NCI-H1105 treated with DMSO at 0.1 percent for 48 hours (cell line): ENCODE measurements at regions not wholly inside any gene's neighbourhood (a gene's known extent, or its start where the extent isn't known, plus 50 kb on each side); places are given as distances from the start of the nearest gene placed in this dataset.
"Not testable (repeated sequence)": the region's sequence is repeated elsewhere in the genome, so short reads cannot be mapped to it uniquely, and the experiment has no call there.

Experiments used
- DNase-seq: peaks from one replicate; lab custom pipeline; 2025; lab: John Stamatoyannopoulos, UW

- DNase-seq, result no peak
Measured at GRCh38 chr17:82998637-82999036, 80.8 kb upstream of the METRNL start.

DNA sequence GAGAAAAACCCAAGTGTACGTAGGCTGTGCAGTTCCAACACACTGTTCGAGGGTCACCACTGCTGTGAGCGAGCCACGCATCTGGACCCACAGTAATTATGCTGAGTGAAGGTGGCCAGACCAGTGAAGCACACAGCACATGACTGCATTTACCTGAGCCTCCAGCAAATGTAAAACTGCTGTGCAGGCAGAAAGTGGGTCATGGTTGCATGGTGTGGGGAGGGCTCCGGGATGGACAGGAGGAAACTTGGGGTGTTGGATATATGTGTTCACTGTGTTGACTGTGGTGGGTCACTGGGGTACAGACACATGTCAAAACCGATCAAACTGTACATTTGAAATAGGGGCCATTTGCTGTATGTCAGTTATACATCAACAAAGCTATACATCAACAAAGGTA lies 78.7 kb upstream of the METRNL start:
- no peak for DNase-seq

- no peak for DNase-seq
Measured at GRCh38 chr17:83002118-83002805, 77.1 kb upstream of the METRNL start.

DNA sequence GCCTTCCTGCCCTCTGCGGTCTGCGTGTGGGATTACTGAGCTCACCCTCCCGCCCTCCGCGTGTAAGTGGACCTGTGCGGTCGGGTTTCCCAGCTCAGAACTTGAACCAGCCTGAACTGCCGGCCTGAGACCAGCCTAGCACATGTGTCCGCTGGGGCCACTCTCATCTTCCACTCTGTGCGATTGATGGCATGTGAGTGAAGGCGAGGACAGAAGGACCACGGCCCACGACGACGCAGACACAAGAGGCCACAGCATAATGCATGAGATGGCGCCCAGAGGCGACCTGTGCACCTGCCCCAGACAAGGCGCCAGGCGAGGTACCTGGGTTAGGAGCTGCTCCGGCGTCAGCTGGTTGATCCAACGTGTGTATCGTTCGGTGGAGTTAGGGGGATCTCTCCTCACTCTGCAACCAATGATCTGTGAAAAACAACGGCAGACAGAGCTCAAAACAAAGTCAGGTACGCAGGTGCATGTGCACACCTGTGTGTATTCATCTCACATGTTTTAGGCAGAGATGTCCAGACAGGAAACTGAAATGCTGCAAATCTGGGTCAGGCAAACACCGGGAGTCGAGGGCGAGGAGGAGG lies 74.5 kb upstream of the METRNL start:
- no peak for DNase-seq

DNA sequence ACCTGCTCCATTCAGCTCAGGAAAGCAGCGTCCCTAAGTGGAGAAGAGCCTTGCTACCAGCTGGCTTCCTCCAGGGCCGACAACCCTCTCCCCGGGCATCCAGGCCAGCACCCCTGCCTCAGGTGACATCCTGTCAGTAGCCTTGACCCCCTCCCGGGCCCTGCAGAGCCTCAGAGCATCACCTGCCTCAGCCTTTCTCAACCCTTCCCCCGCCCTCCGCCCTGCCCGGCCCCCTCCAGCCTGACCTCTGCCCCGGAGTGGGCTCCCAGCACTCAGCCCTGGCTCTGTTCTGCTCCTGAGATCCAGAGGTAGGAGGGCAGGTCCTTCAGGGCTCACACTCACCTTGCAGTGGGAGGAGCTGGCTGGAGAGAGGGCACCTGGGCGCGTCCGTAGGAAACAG lies 73.8 kb upstream of the METRNL start:
- DNase-seq, result no peak

DNA sequence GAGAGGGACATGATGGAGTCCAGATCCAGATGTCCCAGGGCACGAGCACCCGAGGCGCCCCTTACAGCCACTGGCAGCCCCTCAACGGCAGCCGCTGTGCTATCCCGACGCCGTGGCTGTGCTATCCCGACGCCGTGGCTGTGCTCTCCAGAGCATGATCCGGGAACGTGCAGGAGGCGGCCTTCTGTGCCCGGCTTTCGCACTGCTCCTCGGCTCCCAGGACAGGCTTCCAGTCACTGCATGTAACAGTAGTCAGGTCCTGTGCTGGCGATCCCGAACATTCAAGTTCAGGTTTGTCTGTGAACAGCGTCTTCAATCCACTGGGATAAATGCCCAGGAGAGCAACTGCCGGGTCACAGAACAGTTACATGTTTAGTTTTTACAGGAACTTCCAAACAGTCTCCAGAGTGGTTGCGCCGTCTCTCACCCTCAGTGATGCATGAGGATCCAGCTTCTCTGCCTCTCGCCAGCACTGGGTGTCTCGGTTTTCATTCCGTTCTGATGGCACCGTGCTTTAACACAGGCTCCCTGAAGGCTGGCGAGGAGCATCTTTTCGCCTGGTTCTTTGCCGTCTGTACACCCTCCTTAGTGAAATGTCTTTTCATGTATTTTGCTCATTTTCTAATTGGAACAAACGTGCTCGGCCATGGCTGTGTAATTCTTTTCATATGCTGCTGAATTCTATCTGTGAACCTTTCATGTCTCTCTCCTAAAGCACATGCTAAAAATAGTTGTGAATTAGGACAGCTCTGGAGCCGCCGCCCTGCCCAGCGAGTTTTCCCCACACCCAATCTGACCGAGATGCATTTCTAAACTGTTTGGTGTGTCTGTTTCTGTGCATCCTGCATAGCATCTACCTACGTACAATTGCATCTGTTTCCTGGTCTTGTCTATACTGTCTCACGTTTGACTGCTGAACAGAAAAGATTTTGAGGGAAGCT lies 72.6 kb upstream of the METRNL start:
- no peak for DNase-seq

GRCh38 chr17:83007504-83008185 lies 71.8 kb upstream of the METRNL start:
- peak; percentile 29 for DNase-seq

DNA sequence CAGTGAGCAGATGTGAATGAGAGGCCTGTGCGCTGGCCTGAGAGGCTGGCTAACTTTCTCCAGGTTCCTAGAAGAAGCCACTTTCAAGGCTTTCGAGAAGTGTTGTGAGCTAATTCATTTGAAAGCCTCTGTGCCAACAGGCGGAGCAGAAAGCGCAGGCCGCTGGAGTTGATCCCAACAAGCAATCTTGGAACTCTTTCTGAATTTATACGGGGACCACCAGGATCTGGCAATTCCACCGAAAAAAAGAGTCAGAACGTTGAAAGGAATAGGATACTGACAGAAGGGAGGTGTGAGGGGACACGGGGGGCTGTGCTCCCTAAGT lies 71.3 kb upstream of the METRNL start:
- no peak for DNase-seq

GRCh38 chr17:83008526-83008925 lies 70.9 kb upstream of the METRNL start:
- DNase-seq, result no peak

DNA sequence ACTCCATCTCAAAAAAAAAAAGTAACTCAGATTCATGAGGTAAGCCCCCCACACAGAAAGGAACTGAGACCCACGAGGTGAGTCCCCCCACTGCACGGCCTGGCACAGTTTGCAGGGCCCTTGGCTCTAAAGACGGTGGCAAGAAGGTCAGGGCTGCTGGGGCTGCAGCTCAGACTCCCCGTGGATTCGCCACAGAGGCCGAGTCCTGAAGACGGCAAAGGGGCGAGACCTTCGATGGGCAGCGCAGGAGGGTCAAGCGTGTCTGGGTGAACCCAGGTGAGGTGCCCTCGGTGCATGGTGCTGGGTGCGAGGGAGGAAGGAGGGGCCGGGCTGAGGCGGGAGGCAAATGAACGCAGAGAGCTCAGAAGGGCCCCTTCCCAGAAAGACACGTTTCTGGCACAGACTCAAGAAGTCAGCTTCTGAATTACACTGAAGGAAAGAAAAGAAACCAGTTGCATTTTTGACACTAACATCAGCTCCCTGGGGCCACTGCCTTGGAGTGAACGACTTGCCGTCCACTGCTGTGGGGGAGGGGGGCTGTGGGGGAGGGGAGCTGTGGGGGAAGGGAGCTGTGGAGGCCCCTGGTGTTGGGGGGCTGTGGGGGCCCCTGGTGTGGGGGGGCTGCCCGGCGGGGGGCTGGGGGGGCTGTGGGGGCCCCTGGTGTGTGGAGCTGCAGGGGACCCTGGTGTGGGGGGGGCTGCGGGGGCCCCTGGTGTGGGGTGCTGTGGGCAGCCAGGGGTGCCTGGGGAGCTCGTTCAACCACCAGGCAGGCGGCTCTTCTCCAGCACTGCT lies 69.8 kb upstream of the METRNL start:
- no peak for DNase-seq

DNA sequence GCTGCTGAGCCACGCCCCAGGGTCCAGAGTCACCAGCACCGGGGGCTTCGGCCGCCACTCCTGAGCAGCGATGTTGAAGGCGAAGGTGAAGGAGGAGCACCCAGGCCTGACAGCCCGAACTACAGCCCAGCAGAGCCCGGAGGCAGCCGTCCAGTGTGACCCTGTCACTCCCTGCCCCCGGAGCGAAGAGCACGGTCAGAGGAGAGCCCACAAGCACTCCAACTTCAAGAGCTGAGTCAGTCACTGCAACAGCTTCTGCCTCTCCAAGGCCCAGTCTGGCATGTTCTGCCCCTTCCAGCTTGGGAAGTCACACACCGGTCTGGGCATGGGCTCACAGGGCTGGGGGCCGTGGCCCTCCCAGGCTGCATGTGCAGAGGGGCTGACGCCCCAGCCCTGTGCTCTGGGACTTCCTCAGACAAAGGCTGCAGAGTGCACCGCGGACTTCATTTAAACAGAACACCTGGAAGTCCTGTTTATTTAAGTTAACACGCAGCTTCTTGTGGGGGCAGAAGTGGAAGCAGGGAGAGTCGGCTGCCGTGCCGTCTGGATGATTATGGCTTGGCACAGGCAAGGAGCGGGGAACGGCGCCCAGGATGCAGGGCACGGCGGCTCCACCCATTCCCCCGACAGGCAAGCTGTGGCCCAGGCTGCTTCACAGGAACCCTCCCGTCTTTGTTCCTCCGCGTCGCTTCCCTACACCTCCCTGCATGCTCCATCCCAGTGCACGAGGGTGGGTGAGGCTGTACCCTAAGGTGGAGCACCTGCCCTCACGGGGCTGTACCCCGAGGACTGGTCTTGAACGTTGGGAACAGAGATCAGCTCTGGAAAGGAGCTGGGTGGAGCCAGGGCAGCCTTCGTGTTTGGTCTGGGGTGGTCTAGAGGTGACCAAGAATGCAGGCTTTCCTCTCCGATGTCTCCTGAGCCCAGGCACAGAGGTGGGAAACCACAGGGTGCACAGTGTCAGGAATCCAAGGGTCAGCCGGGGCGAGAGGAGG lies 68.9 kb upstream of the METRNL start:
- DNase-seq, result no peak

DNA sequence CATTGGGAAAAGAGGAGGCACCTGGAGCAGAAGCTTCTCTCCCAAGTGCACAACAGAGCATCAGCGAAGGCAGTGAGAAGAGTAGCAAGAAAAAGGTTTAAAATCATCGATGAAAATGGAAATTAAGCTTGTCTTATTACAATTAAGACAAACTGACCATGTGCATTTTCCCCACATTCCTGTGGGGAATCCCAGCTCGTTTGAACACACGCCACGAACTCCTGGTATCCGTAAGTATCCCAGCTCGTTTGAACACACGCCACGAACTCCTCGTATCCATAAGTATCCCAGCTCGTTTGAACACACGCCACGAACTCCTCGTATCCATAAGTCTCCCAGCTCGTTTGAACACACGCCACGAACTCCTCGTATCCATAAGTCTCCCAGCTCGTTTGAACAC lies 67.7 kb upstream of the METRNL start:
- DNase-seq, result not testable (repeated sequence)

- DNase-seq, result no peak
Measured at GRCh38 chr17:83012200-83012785, 67.1 kb upstream of the METRNL start.

DNA sequence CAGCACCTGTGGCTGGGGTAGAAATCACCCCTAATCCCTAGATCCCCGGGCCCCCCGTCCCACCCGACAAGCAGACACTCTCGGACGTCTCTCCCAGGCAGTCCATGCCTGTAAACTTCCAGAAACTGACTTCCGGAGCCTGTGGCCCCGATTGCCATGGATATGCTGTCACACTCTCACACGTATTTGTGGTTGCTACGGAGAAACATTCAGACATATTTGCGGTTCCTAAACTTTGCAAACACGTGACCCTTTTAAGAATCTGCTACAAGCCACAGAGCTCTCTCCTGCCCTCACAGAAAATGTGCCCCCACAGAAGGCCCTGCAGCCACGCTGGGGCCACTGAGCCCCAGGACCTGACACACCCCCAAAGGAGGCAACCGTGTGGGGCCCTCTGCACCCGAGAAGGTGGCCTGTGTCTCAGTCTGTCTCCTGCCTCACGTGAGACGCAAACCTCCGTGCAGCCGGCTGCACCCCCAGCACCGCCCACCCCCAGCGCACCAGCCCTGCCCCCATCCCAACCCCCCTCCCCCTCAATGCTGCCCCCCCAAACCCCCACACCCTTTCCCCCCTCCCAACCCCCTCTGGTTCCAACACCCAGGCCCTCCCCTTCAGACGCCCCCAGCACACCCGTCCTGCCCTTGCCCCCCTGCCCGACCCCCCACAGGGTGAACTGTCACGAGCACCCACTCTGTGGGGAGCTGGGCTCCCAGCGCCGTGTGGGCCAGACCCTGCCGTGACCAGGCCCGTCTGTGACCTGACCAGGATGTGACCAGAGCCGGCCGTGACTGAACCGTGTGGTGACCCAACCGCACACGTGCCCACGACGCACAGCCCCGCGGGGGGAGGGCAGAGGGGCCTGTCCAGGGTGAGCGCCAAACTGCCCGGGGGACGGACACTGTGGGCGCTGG lies 66.3 kb upstream of the METRNL start:
- DNase-seq, result no peak

- no peak for DNase-seq
Measured at GRCh38 chr17:83013779-83014117, 65.7 kb upstream of the METRNL start.

DNA sequence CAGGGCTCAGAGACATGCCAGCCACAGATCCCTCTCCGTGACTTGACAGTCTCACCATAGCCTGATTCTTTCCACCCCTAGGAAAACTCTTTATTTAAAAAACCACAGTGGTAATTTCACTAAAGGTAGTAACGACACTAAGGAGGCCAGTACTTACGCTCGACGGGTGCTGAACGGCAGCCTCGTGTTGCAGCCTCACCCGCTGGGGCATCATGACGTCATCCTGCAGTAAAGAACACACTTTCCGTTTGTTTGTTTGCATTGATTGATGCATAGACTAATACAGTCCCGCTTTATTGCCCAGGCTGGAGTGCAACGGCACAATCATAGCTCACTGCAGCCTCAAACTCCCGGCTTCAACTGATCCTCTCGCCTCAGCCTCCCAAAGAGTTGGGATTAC lies 65.1 kb upstream of the METRNL start:
- no peak for DNase-seq

GRCh38 chr17:83014940-83015910 lies 64.2 kb upstream of the METRNL start:
- DNase-seq, result no peak

DNA sequence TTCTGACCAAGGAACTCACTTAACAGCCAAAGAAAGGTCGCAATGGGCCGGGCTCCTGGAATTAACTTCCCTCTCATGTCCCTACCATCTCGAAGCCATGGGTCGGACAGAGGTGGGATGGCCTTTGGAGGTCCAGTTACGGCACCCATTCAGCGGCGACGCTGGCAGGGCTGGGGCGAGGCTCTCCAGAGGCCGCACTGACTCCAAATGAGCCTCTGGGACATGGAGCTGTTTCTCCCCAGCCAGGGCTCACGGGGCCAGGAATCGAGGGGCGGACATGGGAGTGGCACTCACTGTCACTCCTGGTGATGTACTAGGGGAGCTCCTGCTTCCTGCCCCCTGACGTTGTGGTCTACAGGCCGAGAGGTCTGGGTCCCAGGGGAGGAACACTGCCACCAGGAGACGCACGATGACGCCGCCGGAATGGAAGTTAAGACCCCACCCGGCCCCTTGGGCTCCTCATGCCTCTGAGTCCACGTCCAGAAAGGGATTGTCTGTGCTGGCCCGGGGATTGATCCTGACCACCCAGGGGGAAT lies 60.7 kb upstream of the METRNL start:
- no peak for DNase-seq
